Panc1 (cell line): ENCODE measurements at regions not wholly inside any gene's neighbourhood (a gene's known extent, or its start where the extent isn't known, plus 50 kb on each side); places are given as distances from the start of the nearest gene placed in this dataset.
"Not testable (repeated sequence)": the region's sequence is repeated elsewhere in the genome, so short reads cannot be mapped to it uniquely, and the experiment has no call there.

ENCODE experiments used
- CTCF ChIP-seq: fragments of 450-650 bp; IDR thresholded peaks from 2 replicates; pipeline ENCODE4 v1.5.1; 2017; ENCODE audit warnings: mild to moderate bottlenecking
- POLR2AphosphoS5 ChIP-seq: IDR thresholded peaks from 2 replicates; pipeline ENCODE4 v1.6.1; 2012; ENCODE audit warnings: mild to moderate bottlenecking, low read depth, low read length, moderate library complexity

GRCh38 chr22:11574231-11574630, 3953.8 kb upstream of the OR11H1 start:
- not testable (repeated sequence) for TF ChIP-seq CTCF, POLR2AphosphoS5
